ENCODE measurements at regions not wholly inside any gene's neighbourhood (a gene's known extent, or its start where the extent isn't known, plus 50 kb on each side); places are given as distances from the start of the nearest gene placed in this dataset.

- ATAC-seq (no peak), DNase-seq (ENCODE audit: low read depth, low spot score) (no peak)
- BruUV-seq (replicated peaks) = no TSS peak
- Histone ChIP-seq H3K9me3 (ENCODE audit: control insufficient read depth, insufficient read depth, low read depth, low read length) (no peaks in the 10 kb centered on the region), H3K27me3 (ENCODE audit: control insufficient read depth, insufficient read depth, low read length) (no peaks in the 10 kb centered on the region), H3K4me3 (ENCODE audit: low read depth in 2 of 2, low read length in 2 of 2) (no peak overlapping the region), H3K36me3 (ENCODE audit: control insufficient read depth, insufficient read depth, low read length) (no peaks in the 10 kb centered on the region), H3K27ac (ENCODE audit: low read length) (no peak overlapping the region), H3K4me1 (ENCODE audit: control insufficient read depth, insufficient read depth, low read length) (no peaks in the 10 kb centered on the region)
- intact Hi-C loops (cut with micrococcal nuclease; ENCODE audit: unreplicated experiment) = no loop called here
- in situ Hi-C loops (cut with HindIII; ENCODE audit: low pct_unique_long_range_greater_than_20kb, low sequenced_read_pairs) = no loop called here
- CTCF ChIA-PET = no interaction called here
- POLR2A ChIA-PET = no interaction called here
- TF ChIP-seq REST (IDR thresholded peaks at IDR 0.05; ENCODE audit: insufficient read depth in 1 of 2, low read depth in 2 of 2, low read length in 1 of 2) (no peak), TCF7L2 (IDR thresholded peaks at IDR 0.05; ENCODE audit: low read depth, low read length) (no peak), SIN3A (IDR thresholded peaks at IDR 0.05; ENCODE audit: borderline replicate concordance, insufficient read depth, low read depth, low read length) (no peak), POLR2AphosphoS5 (IDR thresholded peaks at IDR 0.05; ENCODE audit: low read depth, low read length) (no peak)
- TF ChIP-seq, protein P1, sequence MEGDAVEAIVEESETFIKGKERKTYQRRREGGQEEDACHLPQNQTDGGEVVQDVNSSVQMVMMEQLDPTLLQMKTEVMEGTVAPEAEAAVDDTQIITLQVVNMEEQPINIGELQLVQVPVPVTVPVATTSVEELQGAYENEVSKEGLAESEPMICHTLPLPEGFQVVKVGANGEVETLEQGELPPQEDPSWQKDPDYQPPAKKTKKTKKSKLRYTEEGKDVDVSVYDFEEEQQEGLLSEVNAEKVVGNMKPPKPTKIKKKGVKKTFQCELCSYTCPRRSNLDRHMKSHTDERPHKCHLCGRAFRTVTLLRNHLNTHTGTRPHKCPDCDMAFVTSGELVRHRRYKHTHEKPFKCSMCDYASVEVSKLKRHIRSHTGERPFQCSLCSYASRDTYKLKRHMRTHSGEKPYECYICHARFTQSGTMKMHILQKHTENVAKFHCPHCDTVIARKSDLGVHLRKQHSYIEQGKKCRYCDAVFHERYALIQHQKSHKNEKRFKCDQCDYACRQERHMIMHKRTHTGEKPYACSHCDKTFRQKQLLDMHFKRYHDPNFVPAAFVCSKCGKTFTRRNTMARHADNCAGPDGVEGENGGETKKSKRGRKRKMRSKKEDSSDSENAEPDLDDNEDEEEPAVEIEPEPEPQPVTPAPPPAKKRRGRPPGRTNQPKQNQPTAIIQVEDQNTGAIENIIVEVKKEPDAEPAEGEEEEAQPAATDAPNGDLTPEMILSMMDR (IDR thresholded peaks at IDR 0.05) = no peak
Observed at GRCh38 chr13:97521726-97522125, 87.8 kb downstream of the RAP2A start.

DNA sequence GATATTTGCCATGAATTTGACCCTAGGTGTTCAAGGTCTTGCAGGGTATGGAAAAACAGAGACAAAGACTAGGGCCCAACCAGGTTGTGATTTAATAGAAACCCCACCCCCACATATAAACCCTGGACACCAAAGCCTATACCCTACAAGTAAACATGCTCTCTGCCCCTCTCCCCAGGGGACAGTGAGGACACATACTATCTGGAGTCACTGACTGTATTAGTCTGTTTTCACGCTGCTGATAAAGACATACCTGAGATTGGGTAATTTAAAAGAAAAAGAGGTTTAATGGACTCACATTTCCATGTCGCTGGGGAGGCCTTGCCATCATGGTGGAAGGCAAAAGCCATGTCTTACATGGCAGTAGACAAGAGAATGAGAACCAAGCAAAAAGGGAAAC, 88.3 kb downstream of the RAP2A start:
- no peak overlapping the region for H3K27ac ChIP-seq (ENCODE audit: low read length)
- BruUV-seq (replicated peaks) = no TSS peak
- H3K4me1 ChIP-seq (ENCODE audit: control insufficient read depth, insufficient read depth, low read length) = no peaks in the 10 kb centered on the region
- CTCF ChIA-PET = no interaction called here
- H3K36me3 ChIP-seq (ENCODE audit: control insufficient read depth, insufficient read depth, low read length) = no peaks in the 10 kb centered on the region
- in situ Hi-C loops (cut with HindIII; ENCODE audit: low pct_unique_long_range_greater_than_20kb, low sequenced_read_pairs) (no loop called here), intact Hi-C loops (cut with micrococcal nuclease; ENCODE audit: unreplicated experiment) (no loop called here)
- H3K27me3 ChIP-seq (ENCODE audit: control insufficient read depth, insufficient read depth, low read length) = no peaks in the 10 kb centered on the region
- H3K4me3 ChIP-seq (ENCODE audit: low read depth in 2 of 2, low read length in 2 of 2) = no peak overlapping the region
- no peak for DNase-seq (ENCODE audit: low read depth, low spot score)
- no peaks in the 10 kb centered on the region for H3K9me3 ChIP-seq (ENCODE audit: control insufficient read depth, insufficient read depth, low read depth, low read length)
- no peak for ATAC-seq
- POLR2A ChIA-PET = no interaction called here
- TF ChIP-seq, protein P1 (IDR thresholded peaks at IDR 0.05) = no peak
- TF ChIP-seq REST (IDR thresholded peaks at IDR 0.05; ENCODE audit: insufficient read depth in 1 of 2, low read depth in 2 of 2, low read length in 1 of 2) = no peak
- no peak for TF ChIP-seq TCF7L2 (IDR thresholded peaks at IDR 0.05; ENCODE audit: low read depth, low read length)
- TF ChIP-seq POLR2AphosphoS5 (IDR thresholded peaks at IDR 0.05; ENCODE audit: low read depth, low read length) = no peak
- TF ChIP-seq SIN3A (IDR thresholded peaks at IDR 0.05; ENCODE audit: borderline replicate concordance, insufficient read depth, low read depth, low read length) = no peak
